ENCODE measurements at regions not wholly inside any gene's neighbourhood (a gene's known extent, or its start where the extent isn't known, plus 50 kb on each side); places are given as distances from the start of the nearest gene placed in this dataset.

DNA sequence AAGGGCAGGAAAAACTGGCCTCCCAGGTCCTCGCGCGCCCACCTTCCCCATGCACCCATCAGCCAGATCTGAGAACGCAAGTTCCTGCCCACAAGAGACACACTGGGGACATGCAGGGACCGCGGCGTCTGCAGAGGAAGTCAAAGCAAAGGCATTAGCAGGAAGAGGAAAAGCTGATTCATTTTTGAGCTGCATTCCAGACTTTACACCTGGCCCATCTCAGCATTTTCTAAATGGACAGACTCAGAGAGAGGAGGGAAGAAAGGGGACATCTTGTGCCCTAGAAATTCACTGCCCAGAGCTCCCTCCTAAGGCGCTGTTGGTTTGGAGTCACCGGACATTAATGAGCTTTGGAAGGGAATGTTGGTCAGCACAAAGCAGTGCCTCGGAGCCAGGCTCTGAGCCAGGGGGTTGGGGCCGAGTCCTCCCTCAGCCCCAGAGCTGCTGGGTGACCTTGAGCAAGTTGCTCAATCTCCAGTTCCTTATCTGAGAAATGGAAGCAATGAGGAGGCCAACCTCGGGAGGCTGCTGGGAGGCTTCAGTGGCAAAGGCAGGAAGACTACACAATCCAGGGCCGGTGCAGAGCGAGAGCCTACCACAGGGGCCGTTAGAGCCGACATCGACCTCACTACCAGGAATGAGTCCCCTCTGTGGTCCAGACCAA is 150.5 kb upstream of the IQSEC1 start:
- no peak for DNase-seq

- no peak for DNase-seq
These were observed 149.8 kb upstream of the IQSEC1 start for GRCh38 chr3:13222891-13223573.

- DNase-seq = no peak
These were observed 148.9 kb upstream of the IQSEC1 start for GRCh38 chr3:13222131-13222530.

DNA sequence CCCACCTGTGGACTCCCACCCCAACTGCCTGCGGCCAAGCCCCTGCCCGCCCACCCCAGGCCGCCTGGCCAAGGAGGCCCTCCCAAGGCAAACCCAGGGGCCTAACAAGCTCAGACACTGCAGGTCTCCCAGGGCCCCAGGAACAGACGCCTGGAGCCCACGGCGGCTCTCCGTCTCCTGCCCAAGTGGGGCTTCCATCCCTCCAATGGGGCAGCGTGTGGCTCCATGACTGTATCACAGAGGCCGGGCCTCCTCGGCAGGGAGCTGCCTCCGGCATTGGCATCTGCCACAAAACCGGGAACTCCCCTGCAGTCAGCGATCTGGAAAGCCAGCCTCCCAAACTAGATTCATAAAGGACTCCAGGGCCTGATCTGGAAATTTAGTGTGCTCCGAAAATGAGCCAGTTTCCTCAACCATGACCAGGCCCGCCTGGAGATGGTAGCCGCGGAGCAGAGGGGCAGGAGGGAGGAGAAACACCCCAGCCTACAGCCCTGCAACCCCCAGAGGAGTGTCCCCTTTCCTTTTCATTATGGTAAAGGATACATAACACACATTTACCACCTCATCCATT is 148.3 kb upstream of the IQSEC1 start:
- DNase-seq = no peak

GRCh38 chr3:13220991-13221390 is 147.8 kb upstream of the IQSEC1 start:
- DNase-seq = no peak

DNA sequence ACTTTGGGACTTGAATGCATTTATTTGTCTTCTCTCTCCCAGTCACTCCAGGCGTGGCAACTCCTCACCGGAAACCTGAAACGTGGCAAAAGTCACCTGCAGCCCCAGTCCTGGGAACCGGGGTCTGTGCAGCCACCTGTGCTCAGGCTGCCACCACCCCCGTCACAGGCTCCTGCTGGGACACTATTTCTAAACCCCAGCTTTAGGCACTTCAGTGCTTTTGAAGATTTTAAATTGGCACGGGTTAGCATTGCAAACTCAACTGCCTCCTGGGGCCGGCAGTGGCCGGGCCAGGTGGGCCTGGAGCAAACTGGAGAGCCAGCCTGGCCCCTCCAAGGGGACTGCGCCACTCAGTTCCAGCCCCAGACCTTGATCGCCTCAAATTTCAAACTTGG is 146.7 kb upstream of the IQSEC1 start:
- no peak for DNase-seq

DNA sequence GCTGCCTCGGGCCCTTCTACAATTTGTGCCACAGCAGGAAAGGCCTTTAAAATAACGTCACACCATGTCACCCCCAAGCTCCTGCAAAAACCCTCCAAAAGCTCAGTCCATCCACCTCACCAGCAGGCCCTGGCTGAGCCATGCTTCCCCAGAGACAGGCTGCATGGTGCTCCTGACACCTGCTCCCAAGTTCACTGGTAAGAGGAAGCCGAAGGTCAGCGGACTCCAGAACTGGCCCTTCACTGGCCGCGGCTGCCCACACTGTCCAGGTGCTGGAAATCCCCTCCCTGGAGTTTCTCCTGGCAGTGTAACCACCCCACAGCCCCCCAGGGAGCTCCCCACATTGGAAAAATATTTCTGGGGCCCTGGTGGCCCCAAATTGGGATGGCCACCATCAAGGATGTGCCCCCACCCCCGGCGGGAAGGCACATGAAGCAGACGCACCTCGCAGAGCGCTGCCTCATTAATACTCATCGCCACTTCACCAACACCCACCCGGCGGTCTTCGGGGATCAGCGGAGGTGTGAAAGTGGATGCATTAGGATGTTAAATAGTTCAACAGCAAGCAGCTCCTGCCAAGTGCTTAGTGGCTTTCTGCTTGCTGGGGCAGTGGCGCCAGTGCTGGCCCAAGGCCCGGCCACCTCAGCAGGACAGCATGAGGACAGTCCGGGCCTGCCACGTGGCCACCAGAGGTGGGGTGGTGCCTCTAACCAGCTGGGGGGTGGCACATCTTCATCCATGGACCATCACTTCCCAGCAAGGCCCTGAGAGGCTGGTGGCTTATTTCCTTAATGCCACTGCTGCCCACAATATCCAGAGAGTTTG is 146.1 kb upstream of the IQSEC1 start:
- DNase-seq = no peak

- DNase-seq = no peak
These were observed 145.3 kb upstream of the IQSEC1 start for GRCh38 chr3:13218541-13218908.

DNA sequence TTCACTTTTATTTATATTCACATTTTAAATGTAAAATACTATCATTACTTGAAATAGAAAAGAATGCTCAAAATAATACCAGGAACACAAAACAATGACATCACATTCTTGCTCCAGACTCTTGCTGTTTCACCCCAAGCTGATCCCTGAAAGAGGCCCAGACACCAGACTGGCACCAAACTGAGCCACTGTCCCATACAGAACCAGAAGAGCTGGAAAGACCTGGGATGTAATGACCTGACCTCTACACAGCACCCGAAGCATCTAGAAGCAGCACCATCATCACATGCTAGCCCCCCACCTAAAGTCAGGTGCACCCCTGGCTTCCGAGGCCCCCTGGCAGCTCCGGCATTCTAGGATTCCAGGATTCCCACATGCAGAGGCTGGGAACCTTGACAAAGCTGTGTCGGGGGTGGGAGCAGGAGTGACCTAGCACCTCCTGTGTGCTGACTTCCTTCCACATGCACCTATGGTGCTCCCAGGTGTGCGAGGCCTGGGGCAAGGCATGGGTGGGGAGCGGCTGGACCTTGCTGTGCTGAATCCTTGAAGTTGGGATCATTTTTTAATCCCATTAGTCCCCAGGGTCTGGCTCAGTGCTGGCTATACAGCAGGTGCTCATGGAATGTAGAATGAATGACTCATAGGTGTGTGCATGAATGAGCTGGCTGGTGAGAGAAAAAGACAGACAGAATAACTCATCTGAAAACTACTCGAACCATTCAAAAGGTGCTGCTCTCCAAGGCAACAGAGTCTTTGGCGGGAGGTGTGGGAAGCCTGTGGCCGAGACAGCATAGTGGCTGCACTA is 144.7 kb upstream of the IQSEC1 start:
- no peak for DNase-seq

- DNase-seq = no peak
These were observed 144.0 kb upstream of the IQSEC1 start for GRCh38 chr3:13217253-13217652.

- no peak for DNase-seq
These were observed 142.8 kb upstream of the IQSEC1 start for GRCh38 chr3:13215940-13216546.

GRCh38 chr3:13214847-13215472 is 141.7 kb upstream of the IQSEC1 start:
- DNase-seq = no peak

- no peak for DNase-seq
These were observed 140.9 kb upstream of the IQSEC1 start for GRCh38 chr3:13213911-13214846.

GRCh38 chr3:13213490-13213889 is 140.3 kb upstream of the IQSEC1 start:
- DNase-seq = no peak

- no peak for DNase-seq
These were observed 138.5 kb upstream of the IQSEC1 start for GRCh38 chr3:13211605-13212210.

DNA sequence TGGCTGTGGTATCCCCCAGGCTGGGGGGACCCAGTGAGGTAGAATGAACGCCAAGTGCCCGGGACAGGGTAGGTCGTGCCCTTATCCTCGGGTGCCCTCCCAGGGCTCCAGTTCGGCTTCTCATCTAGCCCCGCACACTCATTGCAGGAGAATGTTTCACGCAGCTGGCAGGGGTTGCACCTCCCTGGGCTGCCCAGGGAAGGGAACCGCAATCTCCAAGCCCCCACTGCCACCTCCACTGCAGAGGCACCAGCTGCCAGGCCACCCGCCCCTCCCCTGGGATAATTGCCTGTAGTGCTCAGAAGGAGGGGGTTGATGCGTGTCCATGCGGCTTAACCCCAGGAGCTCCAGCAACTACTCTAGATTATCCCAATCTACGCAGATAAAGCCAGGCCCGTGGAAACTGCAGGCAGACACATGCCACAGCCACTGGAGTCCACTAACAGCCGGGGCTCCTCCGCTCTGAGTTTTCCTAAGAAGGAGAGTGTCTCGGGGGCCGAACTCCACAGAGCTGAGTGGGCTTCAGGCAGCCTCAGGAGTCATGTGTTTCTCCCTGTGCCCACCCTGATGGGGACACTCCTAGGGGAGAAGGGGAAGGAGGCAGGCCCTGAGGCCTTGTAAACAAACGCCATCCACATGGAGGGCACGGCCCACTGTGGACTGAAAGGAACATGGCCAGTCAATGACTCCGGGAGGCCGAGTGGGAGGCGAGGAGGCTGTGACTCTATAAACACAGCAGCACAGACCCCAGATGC is 137.2 kb upstream of the IQSEC1 start:
- DNase-seq = no peak

DNA sequence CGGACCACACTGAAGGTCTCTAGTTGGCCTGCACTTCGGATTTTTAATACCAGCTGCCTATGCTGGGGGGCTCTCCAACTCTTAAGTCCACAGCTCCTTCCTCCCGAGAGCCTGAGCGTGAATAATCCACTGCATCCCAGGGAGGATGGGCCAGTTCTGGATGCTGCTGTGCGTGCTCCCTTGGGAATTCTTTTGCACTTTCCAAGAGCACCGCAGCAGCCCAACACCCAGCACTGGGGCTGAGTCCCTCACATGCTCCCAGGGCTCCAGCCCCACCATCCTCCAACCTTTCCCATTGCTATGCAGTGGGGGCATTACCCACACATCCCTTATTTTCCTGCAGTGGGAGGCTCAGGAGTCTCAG is 136.4 kb upstream of the IQSEC1 start:
- DNase-seq = no peak

DNA sequence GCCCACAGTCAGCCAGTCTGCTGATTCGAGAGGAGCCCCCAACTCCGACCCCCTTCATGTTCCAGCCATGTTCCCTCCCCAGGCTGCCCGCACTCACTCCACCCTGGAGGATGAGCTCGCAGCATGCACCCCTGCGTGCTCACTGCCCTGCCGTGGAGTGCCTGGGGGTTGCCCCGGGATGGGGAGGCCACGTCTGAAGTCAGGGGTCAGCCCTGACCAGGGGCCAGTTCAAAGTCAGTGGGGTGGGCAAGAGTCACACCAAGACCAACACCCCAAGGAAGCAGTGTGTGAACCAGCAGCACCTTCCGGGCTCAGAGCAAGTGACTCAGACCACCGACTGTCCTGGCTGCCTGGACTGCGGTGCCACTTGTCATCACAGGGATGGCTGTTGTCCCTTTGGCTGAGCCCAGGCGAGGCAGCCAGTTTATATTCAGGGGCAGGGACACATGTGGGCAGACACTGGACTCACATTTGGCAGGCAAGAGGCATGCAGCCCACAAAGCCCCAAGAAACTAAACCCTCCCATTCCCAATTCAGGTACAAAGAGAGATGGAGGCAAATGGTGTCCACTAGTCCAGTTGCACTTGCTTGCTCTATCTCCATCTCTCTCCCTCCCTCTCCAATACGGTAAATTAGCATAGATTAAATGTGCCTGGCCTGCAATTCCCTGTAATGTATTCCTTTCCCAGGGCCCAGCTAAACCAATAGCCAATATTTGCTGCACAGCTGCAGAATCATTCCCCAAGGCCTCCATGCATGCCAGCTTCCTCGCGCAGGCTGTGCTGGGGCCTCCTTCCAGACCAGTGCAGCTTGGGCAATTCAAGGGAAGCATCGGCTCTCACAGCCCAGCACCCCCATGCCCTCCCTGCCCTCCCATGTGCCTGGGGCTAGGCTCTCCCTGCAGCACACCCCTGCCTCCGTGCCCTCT is 135.7 kb upstream of the IQSEC1 start:
- no peak for DNase-seq

All from activated T-cell treated with anti-CD3 and anti-CD28 coated beads, Interleukin-2, amount 50 U/mL, for 1 hour (primary cell).